Testis (tissue), 2 donors: ENCODE measurements at regions not wholly inside any gene's neighbourhood (a gene's known extent, or its start where the extent isn't known, plus 50 kb on each side); places are given as distances from the start of the nearest gene placed in this dataset.

Experiments used
- POLR2A ChIP-seq: fragments of 450-650 bp; IDR thresholded peaks from one replicate; pipeline ENCODE4 v1.6.1; 2017; ENCODE audit warnings: antibody characterized with exemption, mild to moderate bottlenecking, moderate library complexity
- TF ChIP-seq, protein P1 (sequence below), 3 experiments: fragments of 450-650 bp in 2 of 3; fragments of 200-600 bp in 1 of 3; sonication (generic) in 1 of 3; IDR thresholded peaks; one replicate each; pipeline ENCODE4 v1.5.1; 2016 to 2019; ENCODE audit warnings: antibody characterized with exemption in 3 of 3, mild to moderate bottlenecking in 2 of 3, moderate library complexity in 1 of 3

GRCh38 chr18:7490104-7490503, 77.0 kb upstream of the PTPRM start:
- TF ChIP-seq, protein P1, sequence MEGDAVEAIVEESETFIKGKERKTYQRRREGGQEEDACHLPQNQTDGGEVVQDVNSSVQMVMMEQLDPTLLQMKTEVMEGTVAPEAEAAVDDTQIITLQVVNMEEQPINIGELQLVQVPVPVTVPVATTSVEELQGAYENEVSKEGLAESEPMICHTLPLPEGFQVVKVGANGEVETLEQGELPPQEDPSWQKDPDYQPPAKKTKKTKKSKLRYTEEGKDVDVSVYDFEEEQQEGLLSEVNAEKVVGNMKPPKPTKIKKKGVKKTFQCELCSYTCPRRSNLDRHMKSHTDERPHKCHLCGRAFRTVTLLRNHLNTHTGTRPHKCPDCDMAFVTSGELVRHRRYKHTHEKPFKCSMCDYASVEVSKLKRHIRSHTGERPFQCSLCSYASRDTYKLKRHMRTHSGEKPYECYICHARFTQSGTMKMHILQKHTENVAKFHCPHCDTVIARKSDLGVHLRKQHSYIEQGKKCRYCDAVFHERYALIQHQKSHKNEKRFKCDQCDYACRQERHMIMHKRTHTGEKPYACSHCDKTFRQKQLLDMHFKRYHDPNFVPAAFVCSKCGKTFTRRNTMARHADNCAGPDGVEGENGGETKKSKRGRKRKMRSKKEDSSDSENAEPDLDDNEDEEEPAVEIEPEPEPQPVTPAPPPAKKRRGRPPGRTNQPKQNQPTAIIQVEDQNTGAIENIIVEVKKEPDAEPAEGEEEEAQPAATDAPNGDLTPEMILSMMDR (IDR thresholded peaks at IDR 0.05) = no peak
- TF ChIP-seq POLR2A = no peak
